GM18520 (cell line): ENCODE measurements at regions not wholly inside any gene's neighbourhood (a gene's known extent, or its start where the extent isn't known, plus 50 kb on each side); places are given as distances from the start of the nearest gene placed in this dataset.

Source experiments
- ATAC-seq: cut with Tn5 transposase; IDR thresholded peaks from one replicate; pipeline ENCODE4 v1.9.1; 2021; ENCODE audit not compliant: unreplicated experiment

GRCh38 chr20:39146394-39146793 is 184.2 kb downstream of the DHX35 start:
- no peak for ATAC-seq

DNA sequence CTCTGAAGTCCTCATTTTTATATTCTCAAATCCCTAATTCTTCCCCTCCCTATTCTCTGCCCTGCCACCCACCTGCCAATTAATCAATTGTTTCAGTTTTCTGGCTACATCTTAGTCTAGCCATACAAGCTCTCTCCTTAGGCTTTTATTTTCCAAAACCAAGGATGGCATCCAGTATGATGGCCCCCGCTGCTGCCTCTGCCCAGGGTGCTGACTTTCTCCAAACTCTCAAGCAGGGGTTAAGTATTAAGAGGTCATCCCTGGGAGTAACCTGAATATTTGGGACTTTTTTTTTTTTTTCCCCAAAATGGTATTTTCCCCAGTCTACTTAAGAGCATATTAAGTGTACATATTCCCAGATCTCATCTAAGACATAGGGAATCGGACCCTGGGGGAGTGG is 183.8 kb downstream of the DHX35 start:
- no peak for ATAC-seq

- no peak for ATAC-seq
Observed at GRCh38 chr20:39144757-39145156, 182.6 kb downstream of the DHX35 start.

GRCh38 chr20:39142407-39143096 is 180.4 kb downstream of the DHX35 start:
- no peak for ATAC-seq

- ATAC-seq: no peak
Observed at GRCh38 chr20:39137299-39137698, 175.2 kb downstream of the DHX35 start.

- ATAC-seq: no peak
Observed at GRCh38 chr20:39136798-39137197, 174.7 kb downstream of the DHX35 start.

GRCh38 chr20:39135885-39136544 is 173.9 kb downstream of the DHX35 start:
- no peak for ATAC-seq

- ATAC-seq: no peak
Observed at GRCh38 chr20:39133201-39133600, 171.1 kb downstream of the DHX35 start.

DNA sequence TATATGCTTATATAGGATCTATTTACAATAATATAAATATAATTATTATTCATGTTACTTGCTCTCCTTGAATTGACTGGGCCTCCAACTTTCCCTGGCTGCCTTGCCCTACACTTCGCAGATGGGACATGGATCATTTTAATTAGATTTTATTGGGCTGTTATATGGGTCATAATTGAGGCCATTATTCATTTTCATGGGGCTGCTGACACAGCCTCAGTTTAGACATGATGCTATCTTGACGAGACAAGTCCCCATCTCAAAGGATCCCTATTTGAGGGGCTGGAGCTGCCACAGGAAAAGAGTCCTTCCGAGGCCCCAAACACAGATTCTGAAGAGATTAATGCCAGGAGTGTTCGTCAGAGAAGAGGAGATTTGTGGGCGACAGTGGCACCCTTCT is 170.4 kb downstream of the DHX35 start:
- no peak for ATAC-seq

GRCh38 chr20:39132093-39132492 is 169.9 kb downstream of the DHX35 start:
- ATAC-seq: no peak

- ATAC-seq: no peak
Observed at GRCh38 chr20:39130627-39131026, 168.5 kb downstream of the DHX35 start.

- no peak for ATAC-seq
Observed at GRCh38 chr20:39129523-39129922, 167.4 kb downstream of the DHX35 start.

- ATAC-seq: no peak
Observed at GRCh38 chr20:39124064-39124463, 161.9 kb downstream of the DHX35 start.

DNA sequence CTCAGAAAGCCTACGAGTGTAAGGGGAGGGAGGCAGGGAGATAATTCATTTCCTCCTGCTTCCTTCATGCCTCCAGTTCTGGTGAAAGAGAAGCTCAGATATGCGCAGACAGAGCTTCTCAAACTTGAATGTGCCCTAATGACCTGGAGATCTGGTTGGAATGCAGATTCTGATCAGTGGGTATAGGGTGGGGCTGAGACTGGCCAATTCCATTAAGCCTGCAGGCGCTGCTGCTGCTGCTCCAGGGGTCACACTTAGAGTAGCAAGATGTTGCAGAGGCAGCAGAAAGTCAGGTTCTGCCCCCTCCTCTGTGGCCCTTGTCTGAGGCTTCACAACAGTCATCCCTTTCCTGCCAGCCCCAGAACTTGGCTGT is 161.0 kb downstream of the DHX35 start:
- ATAC-seq: no peak

- no peak for ATAC-seq
Observed at GRCh38 chr20:39117491-39117890, 155.3 kb downstream of the DHX35 start.

GRCh38 chr20:39116020-39116419 is 153.9 kb downstream of the DHX35 start:
- ATAC-seq: no peak

DNA sequence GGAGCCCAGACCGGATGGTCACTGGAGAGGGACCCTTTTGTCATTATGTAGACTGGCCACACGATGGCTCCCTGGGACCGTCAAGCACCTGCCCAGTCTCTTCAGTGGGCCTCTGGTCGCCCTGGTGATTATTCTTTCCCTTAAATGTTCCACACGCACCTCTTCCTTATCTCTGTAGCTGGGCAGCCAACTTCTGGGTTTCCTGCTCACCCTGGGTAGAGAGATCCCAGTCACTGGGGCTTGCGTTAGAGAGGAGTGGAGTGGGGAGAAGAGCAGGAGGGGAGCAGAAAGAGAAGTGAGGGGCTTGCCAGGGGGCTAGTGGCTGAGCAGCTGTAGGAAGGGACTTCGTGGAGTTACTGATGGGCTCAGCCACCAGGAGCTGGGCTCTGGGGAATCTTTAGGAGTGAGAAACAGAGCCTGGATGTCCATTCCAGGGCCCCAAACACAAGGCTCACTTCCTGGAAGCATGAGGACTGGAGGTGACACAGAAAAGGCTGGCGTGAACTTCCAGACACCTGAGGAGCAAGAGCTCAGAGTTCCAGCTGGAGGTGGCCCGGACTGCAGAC is 150.1 kb downstream of the DHX35 start:
- ATAC-seq: peak; percentile 52

- ATAC-seq: no peak
Observed at GRCh38 chr20:39111359-39112177, 149.4 kb downstream of the DHX35 start.

- ATAC-seq: peak; percentile 32
Observed at GRCh38 chr20:39110819-39111136, 148.6 kb downstream of the DHX35 start.

DNA sequence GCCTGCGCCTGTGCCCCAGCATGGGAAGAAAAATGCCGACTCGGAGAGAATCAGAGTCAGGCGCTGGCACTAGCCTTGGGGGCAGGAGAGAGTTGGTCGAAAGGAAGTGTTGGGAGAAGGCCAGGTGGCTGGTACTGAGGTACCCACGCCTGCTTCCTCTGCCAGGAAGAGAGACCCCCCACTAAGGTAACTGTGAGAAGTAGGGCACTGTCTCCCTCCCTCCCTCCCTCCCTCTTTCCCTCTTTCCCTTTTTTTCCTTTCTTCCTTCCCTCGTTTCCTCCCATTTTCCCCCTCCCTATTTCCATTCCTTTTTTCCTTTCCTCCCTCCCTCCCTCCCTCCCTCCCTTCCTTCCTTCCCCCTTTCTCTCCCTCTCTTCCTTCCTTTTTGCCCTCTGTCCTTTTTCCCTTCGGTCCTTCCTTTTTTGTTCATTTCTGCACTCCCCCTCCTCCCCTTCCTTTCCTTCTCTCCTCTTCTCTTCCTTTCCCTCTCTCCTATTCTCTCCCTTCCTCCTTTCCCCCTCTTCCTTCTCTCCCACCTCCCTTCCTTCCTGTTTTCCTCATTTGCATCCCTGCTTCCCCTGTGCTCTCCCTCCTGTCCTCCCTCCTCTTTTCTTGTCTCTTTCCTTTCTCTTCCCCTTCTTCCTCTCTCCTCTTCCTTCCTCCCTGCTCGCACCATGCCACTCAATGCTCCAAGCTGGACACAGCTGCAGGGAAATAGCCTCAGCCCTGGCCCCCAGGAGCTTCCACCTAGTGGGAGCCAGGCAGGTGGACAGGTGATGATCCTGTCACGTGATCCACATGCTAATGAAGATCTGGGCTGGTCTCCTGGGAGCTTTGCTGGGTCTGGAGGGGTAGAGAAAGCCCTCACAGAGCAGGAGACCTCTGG is 148.0 kb downstream of the DHX35 start:
- ATAC-seq: no peak

GRCh38 chr20:39108746-39109145 is 146.6 kb downstream of the DHX35 start:
- no peak for ATAC-seq
